ENCODE measurements at regions not wholly inside any gene's neighbourhood (a gene's known extent, or its start where the extent isn't known, plus 50 kb on each side); places are given as distances from the start of the nearest gene placed in this dataset.

GRCh38 chr4:137156807-137157206 lies 375.5 kb downstream of the PCDH18 start:
- TF ChIP-seq, protein P1, sequence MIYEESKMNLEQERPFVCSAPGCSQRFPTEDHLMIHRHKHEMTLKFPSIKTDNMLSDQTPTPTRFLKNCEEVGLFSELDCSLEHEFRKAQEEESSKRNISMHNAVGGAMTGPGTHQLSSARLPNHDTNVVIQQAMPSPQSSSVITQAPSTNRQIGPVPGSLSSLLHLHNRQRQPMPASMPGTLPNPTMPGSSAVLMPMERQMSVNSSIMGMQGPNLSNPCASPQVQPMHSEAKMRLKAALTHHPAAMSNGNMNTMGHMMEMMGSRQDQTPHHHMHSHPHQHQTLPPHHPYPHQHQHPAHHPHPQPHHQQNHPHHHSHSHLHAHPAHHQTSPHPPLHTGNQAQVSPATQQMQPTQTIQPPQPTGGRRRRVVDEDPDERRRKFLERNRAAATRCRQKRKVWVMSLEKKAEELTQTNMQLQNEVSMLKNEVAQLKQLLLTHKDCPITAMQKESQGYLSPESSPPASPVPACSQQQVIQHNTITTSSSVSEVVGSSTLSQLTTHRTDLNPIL (CRISPR knock-in tag; IDR thresholded peaks at IDR 0.05; ENCODE audit: low read depth), result no peak
- TF ChIP-seq PATZ1 (CRISPR knock-in tag; IDR thresholded peaks at IDR 0.05; ENCODE audit: borderline replicate concordance), result no peak
- TF ChIP-seq RARB (CRISPR knock-in tag; IDR thresholded peaks at IDR 0.05), result no peak
- TF ChIP-seq ESRRG (CRISPR knock-in tag; IDR thresholded peaks at IDR 0.05), result no peak
- no peak for TF ChIP-seq ZC3H10 (CRISPR knock-in tag; IDR thresholded peaks at IDR 0.05)
- no peak for TF ChIP-seq ISL1 (CRISPR knock-in tag; IDR thresholded peaks at IDR 0.05)
- no peak for TF ChIP-seq OSR1 (CRISPR knock-in tag; IDR thresholded peaks at IDR 0.05)
- no peak for TF ChIP-seq PPARA (CRISPR knock-in tag; IDR thresholded peaks at IDR 0.05; ENCODE audit: borderline replicate concordance)
- no peak for TF ChIP-seq ZFP30 (CRISPR knock-in tag; IDR thresholded peaks at IDR 0.05)
- TF ChIP-seq CSRNP3 (CRISPR knock-in tag; IDR thresholded peaks at IDR 0.05), result no peak
- TF ChIP-seq ZNF8 (CRISPR knock-in tag; IDR thresholded peaks at IDR 0.05), result peak; percentile 79
- no peak for TF ChIP-seq ARNTL (CRISPR knock-in tag; IDR thresholded peaks at IDR 0.05; ENCODE audit: borderline replicate concordance, low read depth)
- TF ChIP-seq GLIS3 (CRISPR knock-in tag; IDR thresholded peaks at IDR 0.05), result no peak

All from SK-N-SH treated with all-trans-retinoic acid at 6 μM for 48 hours (cell line).